Ovary (tissue), 7 donors: ENCODE measurements at regions not wholly inside any gene's neighbourhood (a gene's known extent, or its start where the extent isn't known, plus 50 kb on each side); places are given as distances from the start of the nearest gene placed in this dataset.
"Not testable (repeated sequence)": the region's sequence is repeated elsewhere in the genome, so short reads cannot be mapped to it uniquely, and the experiment has no call there.

Experiments
- DNase-seq, 5 donors: peaks; one replicate each; pipeline ENCODE4 v3.0.0-alpha.2; 2019 to 2020
- H3K27ac ChIP-seq, 2 donors: fragments of 200-600 bp; one replicate each; pipeline versions ENCODE4 v1.5.1 to v1.8.0; 2019 to 2022
- H3K27me3 ChIP-seq: fragments of 200-600 bp; one replicate; pipeline ENCODE4 v1.8.0; 2022
- H3K36me3 ChIP-seq: fragments of 200-600 bp; sonication (generic); one replicate; pipeline ENCODE4 v1.5.1; 2019
- H3K4me1 ChIP-seq: one replicate; pipeline ENCODE4 v1.8.1; 2013; ENCODE audit warnings: mild to moderate bottlenecking, moderate library complexity; ENCODE audit not compliant: insufficient read depth
- H3K4me3 ChIP-seq: fragments of 200-600 bp; sonication (generic); one replicate; pipeline ENCODE4 v1.5.1; 2017
- H3K9me3 ChIP-seq, 2 donors: fragments of 200-600 bp in 1 of 2; sonication (generic) in 1 of 2; one replicate each; pipeline versions ENCODE4 v1.5.1 to v1.8.1; 2013 to 2019; ENCODE audit warnings: mild to moderate bottlenecking in 1 of 2, moderate library complexity in 1 of 2
- WGBS, 3 donors: extraction: QIAGEN DNeasy Blood & Tissue Kit in 1 of 3; methylation state at CpG; one replicate each; pipeline versions ENCODE4 v1.1.5 to v1.1.7; 2013 to 2017; 5-methylcytosine and 5-hydroxymethylcytosine counted together
- intact Hi-C, 4 donors: fragments of 100-400 bp; cut with DNase I; formaldehyde crosslinking; loops; one replicate each; pipeline versions ENCODE4 v1.11.0 to v1.15.1; 2022 to 2023
- donor health status: DM: no; HTN: no; CAD: no; lungs with moderate emphysema.
- donor health status: DM: no; HTN: no; CAD: no.
- donor health status: Bipolar disorder and iron deficiency.
- donor health status: DM: no; HTN: no; CAD: no.
- donor health status: DM: yes; HTN: yes; CAD: no.

DNA sequence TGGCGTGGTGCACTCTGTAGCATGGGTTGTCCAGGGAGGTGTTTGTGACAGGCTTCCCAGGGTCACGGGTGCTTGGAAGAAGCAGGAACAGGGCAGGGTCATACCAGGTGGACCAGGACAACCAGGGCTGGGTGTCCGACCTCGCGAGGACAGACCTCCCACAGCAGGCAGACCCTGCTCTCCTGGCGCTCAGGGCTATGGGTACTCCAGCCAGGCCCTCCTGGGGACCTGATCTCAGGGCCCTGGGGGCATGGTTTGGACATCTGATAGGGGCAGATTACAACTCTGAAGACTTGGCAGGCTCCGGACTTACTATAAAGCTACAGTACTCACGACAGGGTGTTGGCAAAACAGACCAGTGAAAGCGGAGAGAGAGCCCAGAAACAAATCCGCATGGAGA, 5410.2 kb upstream of the TPTE start:
- H3K9me3 ChIP-seq, H3K4me1 ChIP-seq, intact Hi-C loops, H3K27me3 ChIP-seq, H3K36me3 ChIP-seq, H3K27ac ChIP-seq, H3K4me3 ChIP-seq: not testable (repeated sequence)
- peak in 2 of 5 donors; percentile 2 to 12 for DNase-seq
- WGBS, 3 donors: 89 to 100% (median 97%) methylated on average over 2 to 6 of the region's 10 CpGs

DNA sequence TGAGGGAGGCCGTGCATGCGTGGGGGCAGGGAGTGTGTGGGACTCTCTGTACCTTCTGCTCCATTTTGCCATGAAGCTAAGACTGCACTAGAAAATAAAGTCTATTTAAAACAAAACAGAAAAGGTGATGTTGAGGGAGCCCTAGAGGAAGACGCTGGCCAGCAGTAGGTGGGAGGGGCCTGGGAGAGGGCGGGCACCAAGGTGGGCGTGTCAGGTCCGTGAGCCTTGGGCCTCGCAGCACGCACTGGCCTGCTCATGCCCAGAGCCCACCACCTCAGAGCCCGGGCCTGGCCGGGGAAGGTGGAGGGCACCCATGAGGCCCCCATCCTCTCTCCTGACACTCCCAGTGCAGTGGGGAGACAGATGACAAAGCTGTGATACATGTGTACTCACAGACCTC, 5408.3 kb upstream of the TPTE start:
- H3K4me1 ChIP-seq, H3K27ac ChIP-seq, H3K4me3 ChIP-seq, H3K36me3 ChIP-seq, intact Hi-C loops, H3K27me3 ChIP-seq, DNase-seq, H3K9me3 ChIP-seq: not testable (repeated sequence)
- no CpG with 5 or more reads among the region's 10 CpGs for whole genome bisulfite sequencing, 3 donors

DNA sequence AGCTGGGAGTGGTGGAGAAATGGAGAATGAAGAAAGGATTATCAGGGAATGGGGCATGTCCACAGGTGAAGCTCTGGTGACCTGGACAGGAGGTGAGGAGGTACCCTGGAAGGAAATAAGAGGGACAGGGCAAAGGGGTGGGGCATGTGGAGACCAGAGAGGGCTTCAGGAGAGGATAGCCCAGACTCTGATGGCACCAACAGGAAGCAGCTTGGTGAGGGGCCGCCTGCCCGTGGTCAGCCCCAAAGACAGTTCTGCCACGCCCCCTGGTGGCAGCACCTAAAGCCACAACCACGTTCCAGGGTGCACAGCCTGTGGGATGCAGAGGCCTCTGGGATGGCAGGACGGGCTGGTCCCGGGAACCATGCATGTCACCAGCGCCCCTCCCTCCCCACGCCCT, 5406.9 kb upstream of the TPTE start:
- intact Hi-C loops, H3K4me3 ChIP-seq, H3K36me3 ChIP-seq, H3K27ac ChIP-seq, H3K27me3 ChIP-seq, H3K4me1 ChIP-seq, H3K9me3 ChIP-seq: not testable (repeated sequence)
- DNase-seq: peak in 1 of 5 donors; percentile 1
- no CpG with 5 or more reads among the region's 8 CpGs for WGBS, 3 donors

DNA sequence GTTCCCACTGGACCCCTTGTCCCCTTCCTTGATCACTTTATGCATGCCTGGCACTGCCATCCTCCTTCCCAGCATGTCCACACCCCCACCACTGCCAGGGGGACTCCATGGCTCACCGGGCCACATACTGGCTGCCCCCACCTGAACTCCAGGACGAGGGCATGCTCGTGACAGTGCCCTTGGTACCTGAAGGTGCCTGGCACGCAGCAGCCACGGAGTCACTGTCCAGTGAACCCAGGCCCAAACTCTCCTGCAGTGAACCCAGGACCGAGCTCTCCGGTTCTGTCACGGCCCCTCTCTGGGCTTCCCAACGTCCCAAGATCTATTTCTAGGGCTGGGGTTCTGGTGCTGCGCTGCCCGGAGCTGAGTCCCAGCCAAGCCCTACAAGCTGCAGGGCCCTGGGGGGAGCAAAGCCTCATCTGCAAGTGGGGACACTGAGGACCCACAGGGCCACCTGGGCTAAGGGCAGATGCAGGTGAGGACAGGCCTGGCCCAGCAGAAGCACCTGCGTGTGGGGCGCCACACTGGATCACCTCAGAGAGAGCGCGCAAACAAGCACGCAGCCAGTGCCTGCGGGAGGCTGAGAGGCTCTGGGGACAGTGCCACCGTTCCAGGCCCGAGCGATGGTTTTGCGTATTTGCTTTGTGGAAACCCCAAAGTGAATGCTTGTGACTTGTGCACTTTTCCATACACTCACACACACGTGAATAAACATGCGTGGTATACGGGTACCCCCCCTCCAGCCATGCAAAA, 5406.3 kb upstream of the TPTE start:
- H3K27ac ChIP-seq, H3K9me3 ChIP-seq, H3K36me3 ChIP-seq, intact Hi-C loops, H3K27me3 ChIP-seq, H3K4me1 ChIP-seq, H3K4me3 ChIP-seq: not testable (repeated sequence)
- DNase-seq: peak in 1 of 5 donors; percentile 3
- 68 to 76% methylated on average over 8 to 18 of the region's 24 CpGs; no CpG with 5 or more reads in 1 of the 3 donors for WGBS, 3 donors

DNA sequence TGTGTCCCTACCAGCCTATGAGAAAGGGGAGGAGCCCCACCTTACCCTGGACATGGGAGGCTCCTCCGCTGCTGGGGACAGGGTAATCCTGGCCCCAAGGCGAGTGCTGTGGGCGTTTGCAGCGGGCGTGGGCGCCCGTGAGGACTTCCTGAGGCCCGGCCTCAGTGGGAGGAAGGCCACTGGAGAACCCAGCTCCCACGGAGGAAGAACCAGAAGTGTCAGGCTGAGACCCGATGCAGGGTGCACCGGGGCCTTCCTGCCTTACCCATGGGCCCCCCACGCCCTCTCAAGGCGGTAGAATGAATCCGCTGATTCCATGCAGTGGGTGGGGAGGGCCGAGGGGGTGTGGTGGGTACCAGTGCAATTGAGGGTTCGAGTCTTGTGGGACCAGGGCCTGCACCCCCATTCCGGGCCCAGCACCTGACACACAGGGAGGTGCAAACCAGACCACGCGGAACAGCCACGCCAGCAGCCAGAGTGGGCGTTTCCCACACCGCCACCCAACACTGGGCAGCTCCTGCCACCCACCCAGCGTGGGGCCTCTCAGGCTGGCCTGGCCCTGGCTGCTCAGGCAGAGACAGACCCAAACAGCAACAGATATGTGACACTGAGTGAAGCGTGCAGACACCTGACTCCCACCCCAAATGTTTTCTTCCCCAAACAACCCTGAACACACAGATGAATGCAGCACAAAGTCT, 5405.6 kb upstream of the TPTE start:
- H3K4me1 ChIP-seq, intact Hi-C loops, H3K27me3 ChIP-seq, H3K27ac ChIP-seq, H3K4me3 ChIP-seq, H3K9me3 ChIP-seq, H3K36me3 ChIP-seq: not testable (repeated sequence)
- peak in 1 of 5 donors; percentile 3 for DNase-seq
- 77 to 80% (median 77%) methylated on average over 7 to 19 of the region's 24 CpGs for WGBS, 3 donors

DNA sequence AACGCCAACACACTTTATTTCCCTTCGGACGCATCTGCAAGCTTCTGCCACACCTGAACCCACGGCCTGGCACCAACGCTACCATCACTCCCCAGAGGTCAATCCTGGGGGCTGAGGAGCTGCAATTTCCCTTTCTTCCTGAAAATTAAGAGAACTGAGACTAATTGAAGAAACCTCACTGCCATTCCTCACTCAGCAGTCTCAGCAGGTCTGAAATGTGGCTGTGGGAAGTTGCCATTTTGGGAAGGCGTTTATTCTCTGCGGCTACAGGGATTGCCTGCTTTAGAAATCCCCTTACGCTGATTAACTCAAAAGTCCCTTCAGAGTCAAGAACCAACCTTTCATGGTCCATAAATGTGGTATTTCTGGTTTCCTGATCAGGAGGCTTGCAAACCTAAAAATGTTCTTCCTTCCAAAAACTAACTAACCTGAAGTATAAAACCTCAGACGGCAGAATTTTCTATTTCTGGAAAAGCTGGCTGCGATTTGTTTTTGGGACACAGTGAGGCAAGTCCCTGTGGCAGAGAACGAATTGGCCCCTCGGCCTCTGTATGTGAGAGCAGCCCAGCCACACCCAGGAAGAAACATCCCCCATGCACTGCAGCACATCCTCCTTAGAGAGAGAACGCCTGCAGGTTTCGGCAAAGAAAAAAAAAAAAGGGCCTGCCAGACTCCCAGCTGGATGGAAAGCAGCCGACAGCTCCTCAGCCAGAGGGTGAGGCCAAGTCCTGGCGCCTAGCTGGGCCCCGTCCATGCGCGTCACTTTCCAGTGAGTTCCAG, 5404.8 kb upstream of the TPTE start:
- H3K4me1 ChIP-seq, H3K27ac ChIP-seq, H3K36me3 ChIP-seq, DNase-seq, H3K4me3 ChIP-seq, H3K27me3 ChIP-seq, H3K9me3 ChIP-seq, intact Hi-C loops: not testable (repeated sequence)
- WGBS, 3 donors: 96% methylated on average over 2 of the region's 19 CpGs; no CpG with 5 or more reads in 2 of the 3 donors

DNA sequence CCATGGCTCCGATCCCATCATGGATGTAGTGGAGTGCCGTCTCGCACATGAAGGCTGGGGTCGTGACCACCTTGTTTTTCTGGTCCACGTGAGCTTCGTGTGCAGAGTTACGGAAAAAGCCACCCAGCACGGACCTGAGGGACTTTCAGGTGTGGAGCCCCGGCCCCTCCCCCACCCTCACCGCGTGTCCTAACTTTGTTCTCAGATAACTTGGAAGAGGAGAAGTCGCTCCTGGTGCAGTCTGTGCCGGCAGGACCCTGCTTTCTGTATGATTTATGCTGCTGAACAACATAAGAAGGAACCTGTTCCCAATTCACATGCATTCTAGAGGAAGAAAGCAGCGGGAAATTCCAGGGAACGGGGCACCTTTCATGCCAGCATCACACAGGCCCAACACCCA, 5404.2 kb upstream of the TPTE start:
- H3K36me3 ChIP-seq, H3K27me3 ChIP-seq, intact Hi-C loops, H3K4me1 ChIP-seq, H3K4me3 ChIP-seq, DNase-seq, H3K27ac ChIP-seq, H3K9me3 ChIP-seq: not testable (repeated sequence)
- 47% methylated on average over 5 of the region's 15 CpGs; no CpG with 5 or more reads in 2 of the 3 donors for WGBS, 3 donors

DNA sequence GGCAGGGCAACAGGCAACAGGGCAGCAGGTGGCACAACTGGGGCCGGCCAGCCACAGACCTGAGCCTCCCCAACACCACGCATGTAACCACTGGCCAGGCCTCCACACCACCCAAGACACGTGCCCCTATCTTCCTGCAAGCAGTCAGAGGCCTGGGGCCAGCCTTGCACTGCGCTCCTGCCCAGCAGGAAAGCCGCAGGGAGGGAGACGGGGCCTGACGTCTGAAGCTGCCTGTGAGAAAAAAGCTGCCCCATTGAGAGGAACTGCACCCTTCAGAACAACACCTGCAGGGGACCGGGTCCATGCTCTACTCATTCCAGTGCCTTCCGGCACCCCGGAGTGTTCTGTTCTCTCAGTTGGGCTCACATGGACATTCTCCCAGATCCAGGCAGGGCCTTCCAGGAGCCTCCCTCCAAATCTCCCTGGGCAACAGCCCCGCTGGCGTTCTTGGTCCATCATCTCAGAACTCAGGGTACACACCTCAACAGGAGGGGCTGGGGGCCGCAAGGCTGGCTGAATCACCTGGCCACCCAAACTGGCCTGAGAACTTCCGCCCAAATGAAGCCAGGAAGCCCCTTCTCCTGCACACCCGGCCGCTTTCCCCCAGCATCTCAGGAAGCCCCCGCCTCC, 5403.6 kb upstream of the TPTE start:
- H3K36me3 ChIP-seq, H3K9me3 ChIP-seq, H3K27ac ChIP-seq, H3K4me3 ChIP-seq, H3K27me3 ChIP-seq, H3K4me1 ChIP-seq, intact Hi-C loops: not testable (repeated sequence)
- 79 to 85% methylated on average over 6 to 10 of the region's 17 CpGs; no CpG with 5 or more reads in 1 of the 3 donors for WGBS, 3 donors
- peak in 1 of 5 donors; percentile 12 for DNase-seq

DNA sequence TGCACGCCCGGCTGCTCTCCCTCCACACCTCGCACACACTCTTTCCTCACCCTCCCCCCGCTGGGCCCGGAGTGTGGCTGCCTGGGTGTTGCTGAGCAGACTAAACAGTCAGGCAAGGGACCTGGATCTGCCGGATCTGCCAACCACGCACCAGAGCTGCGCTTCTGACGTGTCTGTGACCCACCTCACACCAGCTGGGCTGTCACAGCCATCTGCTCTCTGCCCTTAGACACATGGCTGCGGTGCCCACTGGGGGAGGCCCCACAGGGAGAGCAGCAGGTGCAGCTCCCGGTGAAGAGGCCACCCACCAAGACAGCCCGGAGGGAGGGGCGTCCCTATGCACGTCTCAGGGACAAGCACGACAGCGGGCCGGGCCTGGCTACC, 5403.1 kb upstream of the TPTE start:
- 73% methylated on average over 5 of the region's 17 CpGs; no CpG with 5 or more reads in 2 of the 3 donors for WGBS, 3 donors
- intact Hi-C loops: not testable (repeated sequence)

DNA sequence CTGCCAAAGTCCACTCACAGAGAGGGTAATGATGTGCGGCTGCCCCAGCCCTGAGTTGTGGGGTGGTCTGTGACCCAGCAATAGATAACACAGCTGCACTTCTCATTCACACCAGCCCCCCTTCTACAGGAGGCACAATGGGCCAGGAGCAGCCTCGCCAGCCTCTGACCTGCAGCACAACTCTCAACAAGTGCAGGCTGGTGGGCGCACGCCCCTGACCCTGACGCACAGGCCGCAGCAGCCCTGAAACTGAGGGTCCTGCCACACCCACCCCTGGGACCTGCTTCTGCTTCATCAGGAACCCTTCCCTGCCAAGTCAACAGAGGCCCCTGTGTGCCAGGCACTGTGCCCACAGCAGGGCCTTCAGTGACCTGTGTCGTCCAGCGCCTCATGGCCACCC, 5402.2 kb upstream of the TPTE start:
- DNase-seq: peak in 1 of 5 donors; percentile 17
- intact Hi-C loops, H3K36me3 ChIP-seq: not testable (repeated sequence)

More for the DNA sequence above, 5403.1 kb upstream of the TPTE start:
- not testable (repeated sequence) for H3K4me1 ChIP-seq, H3K4me3 ChIP-seq, H3K36me3 ChIP-seq, H3K9me3 ChIP-seq, H3K27ac ChIP-seq, H3K27me3 ChIP-seq
- peak in 1 of 5 donors; percentile 2 for DNase-seq

DNA sequence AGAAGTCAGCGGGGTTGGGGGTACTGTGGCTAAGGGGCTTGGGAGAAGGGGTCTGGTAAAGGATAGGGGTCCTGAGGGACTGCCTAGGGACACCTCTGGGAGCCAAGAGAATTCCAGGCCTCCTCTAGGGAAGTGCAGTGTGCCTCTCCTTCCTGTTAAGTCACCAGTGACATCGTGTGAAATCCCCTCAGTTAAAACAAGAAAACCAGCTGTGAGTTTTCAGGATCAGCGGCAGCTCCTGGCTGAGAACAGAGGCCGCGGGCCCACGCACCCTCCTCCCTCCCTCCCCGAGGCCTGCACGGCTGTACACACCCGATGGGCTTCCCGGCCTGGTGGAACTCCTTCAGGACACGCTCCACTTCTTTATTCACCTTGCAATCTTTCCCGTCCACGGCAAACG, 5400.0 kb upstream of the TPTE start:
- intact Hi-C loops, H3K4me3 ChIP-seq, H3K36me3 ChIP-seq, H3K9me3 ChIP-seq, H3K4me1 ChIP-seq, H3K27me3 ChIP-seq: not testable (repeated sequence)
- peak overlapping the region in 1 of 2 donors; percentile 53 for H3K27ac ChIP-seq
- WGBS, 3 donors: 0 to 3% (median 0%) methylated on average over 1 to 5 of the region's 14 CpGs
- DNase-seq: peak; percentile 51 to 66 (median 62)

More for the DNA sequence above, 5402.2 kb upstream of the TPTE start:
- not testable (repeated sequence) for H3K4me1 ChIP-seq, H3K27ac ChIP-seq, H3K4me3 ChIP-seq, H3K9me3 ChIP-seq, H3K27me3 ChIP-seq
- 86 to 90% (median 90%) methylated on average over 2 to 7 of the region's 8 CpGs for WGBS, 3 donors
